ENCODE measurements at regions not wholly inside any gene's neighbourhood (a gene's known extent, or its start where the extent isn't known, plus 50 kb on each side); places are given as distances from the start of the nearest gene placed in this dataset.

- no peak for DNase-seq (ENCODE audit: low spot score)
- no peak for TF ChIP-seq CTCF (IDR thresholded peaks at IDR 0.05; ENCODE audit: extremely low read depth, missing control alignments)
These were observed 197.2 kb upstream of the VEPH1 start for GRCh38 chr3:157700405-157700804.

GRCh38 chr3:157695586-157695985 lies 192.4 kb upstream of the VEPH1 start:
- TF ChIP-seq CTCF (IDR thresholded peaks at IDR 0.05; ENCODE audit: extremely low read depth, missing control alignments) = no peak
- no peak for DNase-seq (ENCODE audit: low spot score)

GRCh38 chr3:157695103-157695502 lies 191.9 kb upstream of the VEPH1 start:
- no peak for DNase-seq (ENCODE audit: low spot score)
- TF ChIP-seq CTCF (IDR thresholded peaks at IDR 0.05; ENCODE audit: extremely low read depth, missing control alignments) = no peak

- no peak for DNase-seq (ENCODE audit: low spot score)
- no peak for TF ChIP-seq CTCF (IDR thresholded peaks at IDR 0.05; ENCODE audit: extremely low read depth, missing control alignments)
These were observed 190.5 kb upstream of the VEPH1 start for GRCh38 chr3:157693762-157694161.

- DNase-seq (ENCODE audit: low spot score) = no peak
These were observed 189.3 kb upstream of the VEPH1 start for GRCh38 chr3:157692468-157692867.

GRCh38 chr3:157683668-157684067 lies 180.5 kb upstream of the VEPH1 start:
- no peak for DNase-seq (ENCODE audit: low spot score)
- TF ChIP-seq CTCF (IDR thresholded peaks at IDR 0.05; ENCODE audit: extremely low read depth, missing control alignments) = no peak

More at GRCh38 chr3:157692468-157692867, 189.3 kb upstream of the VEPH1 start:
- TF ChIP-seq CTCF (IDR thresholded peaks at IDR 0.05; ENCODE audit: extremely low read depth, missing control alignments) = no peak

- TF ChIP-seq CTCF (IDR thresholded peaks at IDR 0.05; ENCODE audit: extremely low read depth, missing control alignments) = no peak
- no peak for DNase-seq (ENCODE audit: low spot score)
These were observed 168.8 kb upstream of the VEPH1 start for GRCh38 chr3:157672061-157672460.
